Thyroid gland (tissue), 4 donors: ENCODE measurements at regions not wholly inside any gene's neighbourhood (a gene's known extent, or its start where the extent isn't known, plus 50 kb on each side); places are given as distances from the start of the nearest gene placed in this dataset.
"Not testable (repeated sequence)": the region's sequence is repeated elsewhere in the genome, so short reads cannot be mapped to it uniquely, and the experiment has no call there.

ENCODE experiments used
- POLR2A ChIP-seq, 2 donors: fragments of 450-650 bp; IDR thresholded peaks; one replicate each; pipeline ENCODE4 v1.6.1; 2017; ENCODE audit warnings: antibody characterized with exemption in 2 of 2, mild to moderate bottlenecking in 2 of 2, moderate library complexity in 1 of 2
- TF ChIP-seq, protein P1 (sequence below), 6 experiments: fragments of 200-600 bp in 3 of 6; fragments of 450-650 bp in 3 of 6; sonication (generic) in 3 of 6; IDR thresholded peaks; one replicate each; pipeline ENCODE4 v1.5.1; 2016 to 2019; ENCODE audit warnings: antibody characterized with exemption in 6 of 6, mild to moderate bottlenecking in 2 of 6, inconsistent platforms in 1 of 6, moderate library complexity in 1 of 6

- TF ChIP-seq, protein P1, sequence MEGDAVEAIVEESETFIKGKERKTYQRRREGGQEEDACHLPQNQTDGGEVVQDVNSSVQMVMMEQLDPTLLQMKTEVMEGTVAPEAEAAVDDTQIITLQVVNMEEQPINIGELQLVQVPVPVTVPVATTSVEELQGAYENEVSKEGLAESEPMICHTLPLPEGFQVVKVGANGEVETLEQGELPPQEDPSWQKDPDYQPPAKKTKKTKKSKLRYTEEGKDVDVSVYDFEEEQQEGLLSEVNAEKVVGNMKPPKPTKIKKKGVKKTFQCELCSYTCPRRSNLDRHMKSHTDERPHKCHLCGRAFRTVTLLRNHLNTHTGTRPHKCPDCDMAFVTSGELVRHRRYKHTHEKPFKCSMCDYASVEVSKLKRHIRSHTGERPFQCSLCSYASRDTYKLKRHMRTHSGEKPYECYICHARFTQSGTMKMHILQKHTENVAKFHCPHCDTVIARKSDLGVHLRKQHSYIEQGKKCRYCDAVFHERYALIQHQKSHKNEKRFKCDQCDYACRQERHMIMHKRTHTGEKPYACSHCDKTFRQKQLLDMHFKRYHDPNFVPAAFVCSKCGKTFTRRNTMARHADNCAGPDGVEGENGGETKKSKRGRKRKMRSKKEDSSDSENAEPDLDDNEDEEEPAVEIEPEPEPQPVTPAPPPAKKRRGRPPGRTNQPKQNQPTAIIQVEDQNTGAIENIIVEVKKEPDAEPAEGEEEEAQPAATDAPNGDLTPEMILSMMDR (IDR thresholded peaks at IDR 0.05), result not testable (repeated sequence)
- not testable (repeated sequence) for TF ChIP-seq POLR2A (IDR thresholded peaks at IDR 0.05)
These were observed 74.9 kb upstream of the LIFR start for GRCh38 chr5:38631376-38631775.
